Activated CD8-positive, alpha-beta memory T cell treated with anti-CD3 and anti-CD28 coated beads for 4 hours (primary cell): ENCODE measurements at regions not wholly inside any gene's neighbourhood (a gene's known extent, or its start where the extent isn't known, plus 50 kb on each side); places are given as distances from the start of the nearest gene placed in this dataset.
A peak's percentile ranks its signal among the peaks of the same experiment; 100 is the strongest.
"Not testable (repeated sequence)": the region's sequence is repeated elsewhere in the genome, so short reads cannot be mapped to it uniquely, and the experiment has no call there.

Source experiments
- DNase-seq, 2 donors: peaks; one replicate each; pipeline ENCODE4 v3.0.0-alpha.2; 2020; ENCODE audit warnings: low read depth in 2 of 2

- DNase-seq, result no peak
Measured at GRCh38 chr9:88872192-88872946, 118.9 kb upstream of the S1PR3 start.

GRCh38 chr9:88873635-88874034 is 117.6 kb upstream of the S1PR3 start:
- DNase-seq, result no peak

GRCh38 chr9:88874391-88874790 is 116.9 kb upstream of the S1PR3 start:
- DNase-seq, result no peak

GRCh38 chr9:88875400-88876120 is 115.7 kb upstream of the S1PR3 start:
- no peak for DNase-seq

- DNase-seq, result no peak
Measured at GRCh38 chr9:88880199-88880598, 111.1 kb upstream of the S1PR3 start.

GRCh38 chr9:88884291-88884690 is 107.0 kb upstream of the S1PR3 start:
- DNase-seq, result not testable (repeated sequence)

GRCh38 chr9:88886762-88887161 is 104.5 kb upstream of the S1PR3 start:
- not testable (repeated sequence) for DNase-seq

GRCh38 chr9:88889386-88889785 is 101.9 kb upstream of the S1PR3 start:
- no peak for DNase-seq

- DNase-seq, result no peak
Measured at GRCh38 chr9:88890546-88890945, 100.7 kb upstream of the S1PR3 start.

GRCh38 chr9:88891040-88891439 is 100.2 kb upstream of the S1PR3 start:
- no peak for DNase-seq

GRCh38 chr9:88892724-88893123 is 98.5 kb upstream of the S1PR3 start:
- DNase-seq, result no peak

- no peak for DNase-seq
Measured at GRCh38 chr9:88897081-88897480, 94.2 kb upstream of the S1PR3 start.

- DNase-seq, result no peak
Measured at GRCh38 chr9:88898039-88898720, 93.1 kb upstream of the S1PR3 start.

GRCh38 chr9:88905506-88905905 is 85.8 kb upstream of the S1PR3 start:
- no peak for DNase-seq

- no peak for DNase-seq
Measured at GRCh38 chr9:88915916-88916315, 75.4 kb upstream of the S1PR3 start.

- DNase-seq, result no peak
Measured at GRCh38 chr9:88916894-88917293, 74.4 kb upstream of the S1PR3 start.

- DNase-seq, result no peak
Measured at GRCh38 chr9:88917375-88917774, 73.9 kb upstream of the S1PR3 start.

GRCh38 chr9:88918537-88918936 is 72.7 kb upstream of the S1PR3 start:
- not testable (repeated sequence) for DNase-seq

- no peak for DNase-seq
Measured at GRCh38 chr9:88920645-88921044, 70.6 kb upstream of the S1PR3 start.

GRCh38 chr9:88922091-88922490 is 69.2 kb upstream of the S1PR3 start:
- peak in 1 of 2 donors; percentile 13 for DNase-seq

GRCh38 chr9:88923092-88923491 is 68.2 kb upstream of the S1PR3 start:
- DNase-seq, result no peak

GRCh38 chr9:88923653-88924288 is 67.5 kb upstream of the S1PR3 start:
- no peak for DNase-seq
